GM12865 (cell line): ENCODE measurements at regions not wholly inside any gene's neighbourhood (a gene's known extent, or its start where the extent isn't known, plus 50 kb on each side); places are given as distances from the start of the nearest gene placed in this dataset.

Source experiments
- DNase-seq: peaks from one replicate; pipeline ENCODE4 v3.0.0; 2010; ENCODE audit warnings: low read depth
- H3K4me3 ChIP-seq: 2 replicates; pipeline ENCODE4 v1.5.1; 2011; ENCODE audit warnings: mild to moderate bottlenecking, low read depth, low read length, control low read depth
- TF ChIP-seq, protein P1 (sequence below): IDR thresholded peaks from 2 replicates; pipeline ENCODE4 v1.5.1; 2011; ENCODE audit warnings: low read length, control low read depth, low read depth, inconsistent platforms; ENCODE audit not compliant: insufficient read depth; ENCODE audit errors: missing control alignments

DNA sequence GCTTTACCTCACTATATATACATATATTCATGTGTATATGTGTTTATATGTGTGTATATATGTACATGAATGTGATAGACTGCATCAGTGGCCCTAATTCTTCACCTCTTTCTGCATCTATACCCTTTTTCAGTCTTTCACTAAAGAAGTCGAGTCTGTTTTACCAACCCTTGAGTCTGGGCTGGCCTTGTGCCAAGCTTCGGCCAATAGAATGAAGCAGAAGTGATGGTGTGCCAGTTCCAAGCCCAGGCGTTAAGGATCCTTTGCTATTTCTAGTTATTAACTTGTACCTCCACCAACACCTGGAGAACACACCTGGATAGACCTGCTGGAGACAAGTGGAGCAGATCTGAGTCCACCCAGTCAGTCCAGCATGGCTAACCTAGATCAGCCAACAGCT lies 61.6 kb upstream of the PPM1J start:
- no peak overlapping the region for H3K4me3 ChIP-seq
- TF ChIP-seq, protein P1, sequence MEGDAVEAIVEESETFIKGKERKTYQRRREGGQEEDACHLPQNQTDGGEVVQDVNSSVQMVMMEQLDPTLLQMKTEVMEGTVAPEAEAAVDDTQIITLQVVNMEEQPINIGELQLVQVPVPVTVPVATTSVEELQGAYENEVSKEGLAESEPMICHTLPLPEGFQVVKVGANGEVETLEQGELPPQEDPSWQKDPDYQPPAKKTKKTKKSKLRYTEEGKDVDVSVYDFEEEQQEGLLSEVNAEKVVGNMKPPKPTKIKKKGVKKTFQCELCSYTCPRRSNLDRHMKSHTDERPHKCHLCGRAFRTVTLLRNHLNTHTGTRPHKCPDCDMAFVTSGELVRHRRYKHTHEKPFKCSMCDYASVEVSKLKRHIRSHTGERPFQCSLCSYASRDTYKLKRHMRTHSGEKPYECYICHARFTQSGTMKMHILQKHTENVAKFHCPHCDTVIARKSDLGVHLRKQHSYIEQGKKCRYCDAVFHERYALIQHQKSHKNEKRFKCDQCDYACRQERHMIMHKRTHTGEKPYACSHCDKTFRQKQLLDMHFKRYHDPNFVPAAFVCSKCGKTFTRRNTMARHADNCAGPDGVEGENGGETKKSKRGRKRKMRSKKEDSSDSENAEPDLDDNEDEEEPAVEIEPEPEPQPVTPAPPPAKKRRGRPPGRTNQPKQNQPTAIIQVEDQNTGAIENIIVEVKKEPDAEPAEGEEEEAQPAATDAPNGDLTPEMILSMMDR, result no peak
- DNase-seq, result no peak

DNA sequence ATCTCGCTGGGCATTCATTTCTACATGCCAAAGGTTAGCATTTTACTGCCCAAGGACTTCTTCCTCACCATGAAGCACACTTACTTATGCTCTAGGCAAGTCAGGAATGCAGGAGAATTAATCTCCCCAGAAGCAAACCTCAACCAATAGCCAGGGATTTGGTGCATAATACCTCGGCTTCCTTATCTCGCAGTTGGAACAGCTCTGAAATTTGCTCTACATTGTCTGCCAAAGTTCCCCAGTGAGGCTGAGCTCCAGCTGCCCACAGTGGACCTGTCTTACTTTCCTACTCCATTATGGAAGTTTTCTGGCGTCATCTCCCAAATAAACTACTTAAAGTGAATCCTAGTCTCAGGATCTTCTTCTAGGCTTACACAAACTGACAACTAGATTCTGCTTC lies 57.6 kb upstream of the PPM1J start:
- no peak overlapping the region for H3K4me3 ChIP-seq
- DNase-seq, result no peak
- TF ChIP-seq, protein P1, result no peak

GRCh38 chr1:112770724-112771123 lies 55.6 kb upstream of the PPM1J start:
- TF ChIP-seq, protein P1, result no peak
- DNase-seq, result no peak

DNA sequence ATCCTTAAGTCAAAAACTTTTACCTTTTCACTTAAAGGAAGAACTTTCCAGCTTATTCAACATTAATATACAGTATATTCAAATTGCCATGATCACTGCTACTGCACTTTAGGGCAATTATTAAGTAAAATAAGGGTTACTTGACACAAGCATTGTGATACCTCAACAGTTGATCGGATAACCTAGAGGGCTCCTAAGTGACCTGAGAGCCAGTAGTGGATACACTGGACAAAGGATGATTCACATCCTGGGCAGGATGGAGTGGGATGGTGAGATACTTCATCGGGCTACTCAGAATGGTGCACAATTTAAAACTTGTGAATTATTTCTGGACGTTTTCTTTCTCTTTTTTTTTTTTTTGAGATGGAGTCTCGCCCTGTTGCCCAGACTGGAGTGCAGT lies 54.5 kb upstream of the PPM1J start:
- TF ChIP-seq, protein P1, result no peak
- no peak overlapping the region for H3K4me3 ChIP-seq
- no peak for DNase-seq

More at GRCh38 chr1:112770724-112771123, 55.6 kb upstream of the PPM1J start:
- no peak overlapping the region for H3K4me3 ChIP-seq

DNA sequence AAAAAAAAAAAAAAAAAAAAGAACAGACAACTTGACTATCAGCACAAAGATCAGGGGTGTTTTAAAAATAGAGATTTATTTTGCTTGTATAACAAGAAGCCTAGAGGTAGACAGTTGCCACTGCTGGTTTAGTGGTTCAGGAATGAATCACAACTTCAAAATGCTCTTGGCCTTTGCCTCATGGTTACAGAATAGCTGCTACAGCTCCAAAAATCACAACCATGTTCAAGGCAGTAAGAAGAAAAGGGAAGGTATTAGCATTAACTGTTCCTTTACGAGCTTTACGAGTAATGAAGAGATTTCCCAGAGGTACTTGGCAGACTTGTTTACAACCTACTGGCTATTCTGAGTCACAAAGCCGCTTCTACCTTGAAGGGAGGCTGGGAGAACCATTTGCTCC lies 52.5 kb upstream of the PPM1J start:
- no peak overlapping the region for H3K4me3 ChIP-seq
- no peak for DNase-seq
- TF ChIP-seq, protein P1, result no peak
